BJ (cell line): ENCODE measurements at regions not wholly inside any gene's neighbourhood (a gene's known extent, or its start where the extent isn't known, plus 50 kb on each side); places are given as distances from the start of the nearest gene placed in this dataset.

Source experiments
- CTCF ChIA-PET: fragments of 350-600 bp; formaldehyde crosslinking; extraction: SDS; loops from one replicate; lab custom pipeline; 2021; ENCODE audit warnings: antibody characterized with exemption, inconsistent platforms; lab: Yijun Ruan, JAX
- POLR2A ChIA-PET: fragments of 300-600 bp; sonication (Branson Sonifier 250); formaldehyde crosslinking; extraction: SDS; loops from one replicate; lab custom pipeline; 2021; ENCODE audit warnings: antibody characterized with exemption; lab: Charles Lee
- DNase-seq: peaks from one replicate; pipeline ENCODE4 v3.0.0-alpha.2; 2011; ENCODE audit warnings: low read depth
- H3K27me3 ChIP-seq: 2 replicates; pipeline ENCODE4 v1.6.0; 2011; ENCODE audit warnings: low read length; ENCODE audit not compliant: control insufficient read depth, insufficient read depth
- H3K36me3 ChIP-seq: 2 replicates; pipeline ENCODE4 v1.5.1; 2011; ENCODE audit warnings: low read length; ENCODE audit not compliant: control insufficient read depth, insufficient read depth
- H3K4me3 ChIP-seq: 2 replicates; pipeline ENCODE4 v1.5.1; 2011; ENCODE audit warnings: low read depth, mild to moderate bottlenecking, control low read depth, low read length
- CTCF ChIP-seq: IDR thresholded peaks from 2 replicates; pipeline ENCODE4 v1.5.1; 2011; ENCODE audit warnings: low read depth, mild to moderate bottlenecking, control low read depth, inconsistent platforms, low read length, moderate library complexity; ENCODE audit not compliant: insufficient read depth

- DNase-seq = no peak
- Histone ChIP-seq H3K27me3 (no peaks in the 10 kb centered on the region), H3K36me3 (no peaks in the 10 kb centered on the region), H3K4me3 (no peak overlapping the region)
- TF ChIP-seq CTCF = no peak
- CTCF ChIA-PET = no interaction called here
- POLR2A ChIA-PET = no interaction called here
These were observed 481.4 kb downstream of the CDK5RAP2 start for GRCh38 chr9:120098584-120098983.

GRCh38 chr9:120091206-120091605 is 488.8 kb downstream of the CDK5RAP2 start:
- Histone ChIP-seq H3K36me3 (no peaks in the 10 kb centered on the region), H3K27me3 (no peaks in the 10 kb centered on the region), H3K4me3 (no peak overlapping the region)
- DNase-seq = no peak
- ChIA-PET CTCF (interaction anchor here (0.8 kb wide), 1 partner anchor 24 kb away, joined by 3 read pairs; no protein-coding TSS in a partner anchor), POLR2A (no interaction called here)
- no peak for TF ChIP-seq CTCF

- Histone ChIP-seq H3K4me3 (no peak overlapping the region), H3K27me3 (no peaks in the 10 kb centered on the region), H3K36me3 (no peaks in the 10 kb centered on the region)
- ChIA-PET POLR2A (no interaction called here), CTCF (no interaction called here)
- no peak for DNase-seq
- no peak for TF ChIP-seq CTCF
These were observed 499.1 kb downstream of the CDK5RAP2 start for GRCh38 chr9:120080849-120081248.

- Histone ChIP-seq H3K4me3 (no peak overlapping the region), H3K27me3 (no peaks in the 10 kb centered on the region), H3K36me3 (no peaks in the 10 kb centered on the region)
- POLR2A ChIA-PET = no interaction called here
- no peak for TF ChIP-seq CTCF
- CTCF ChIA-PET = no interaction called here
- DNase-seq = no peak
These were observed 501.9 kb downstream of the CDK5RAP2 start for GRCh38 chr9:120078112-120078511.

- TF ChIP-seq CTCF = no peak
- no peaks in the 10 kb centered on the region for H3K36me3 ChIP-seq
- CTCF ChIA-PET = no interaction called here
These were observed 508.2 kb downstream of the CDK5RAP2 start for GRCh38 chr9:120071760-120072159.

More at GRCh38 chr9:120071760-120072159, 508.2 kb downstream of the CDK5RAP2 start:
- Histone ChIP-seq H3K4me3 (no peak overlapping the region), H3K27me3 (no peaks in the 10 kb centered on the region)
- POLR2A ChIA-PET = no interaction called here
- no peak for DNase-seq
